ENCODE measurements at regions not wholly inside any gene's neighbourhood (a gene's known extent, or its start where the extent isn't known, plus 50 kb on each side); places are given as distances from the start of the nearest gene placed in this dataset.
"Not testable (repeated sequence)": the region's sequence is repeated elsewhere in the genome, so short reads cannot be mapped to it uniquely, and the experiment has no call there.

- Histone ChIP-seq H3K9me3 (no peaks in the 10 kb centered on the region), H3K27me3 (peaks cover 0 to 33% (median 0%) of the 10 kb centered on the region in 4 donors), H3K27ac (no peak overlapping the region), H3K4me1 (peaks cover 0 to 8% (median 0%) of the 10 kb centered on the region in 3 donors), H3K4me3 (no peak overlapping the region), H3K36me3 (no peaks in the 10 kb centered on the region)
- DNase-seq, result no peak
- WGBS, 2 donors, result 88 to 95% methylated on average over 2 of the region's 2 CpGs
- intact Hi-C loops (cut with DNase I), result loop anchor here (10.0 kb wide), 1 partner anchor 166 kb away; no protein-coding TSS in a partner anchor
- TF ChIP-seq POLR2A (IDR thresholded peaks at IDR 0.05), result no peak
- TF ChIP-seq CTCF (IDR thresholded peaks at IDR 0.05), result no peak
These were observed 139.5 kb downstream of the ALDH8A1 start for GRCh38 chr6:134810402-134810801.

DNA sequence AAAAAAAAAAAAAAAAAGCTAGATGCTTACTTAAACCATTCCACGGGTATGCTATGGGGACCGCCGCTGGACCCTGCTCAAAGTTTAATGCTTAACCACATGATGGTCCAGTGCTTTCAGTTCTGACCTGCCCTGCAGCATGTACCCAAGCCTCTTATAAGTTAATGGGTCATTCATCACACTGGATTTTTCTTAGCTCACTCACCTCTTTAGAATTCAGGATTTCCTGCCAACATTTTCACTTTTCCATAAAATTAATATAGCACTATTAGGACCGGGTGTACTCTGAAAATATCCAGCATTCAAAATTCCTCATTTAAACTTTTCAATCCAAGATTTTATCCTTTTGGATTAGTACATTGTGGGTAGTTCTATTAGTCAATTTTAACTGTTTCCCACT, 140.8 kb downstream of the ALDH8A1 start:
- WGBS, 2 donors, result 62 to 71% methylated on average over 4 of the region's 4 CpGs
- H3K27ac ChIP-seq, result no peak overlapping the region
- no peak overlapping the region for H3K4me3 ChIP-seq
- no peak for TF ChIP-seq POLR2A (IDR thresholded peaks at IDR 0.05)
- no peak for TF ChIP-seq CTCF (IDR thresholded peaks at IDR 0.05)
- H3K4me1 ChIP-seq, result peaks cover 0 to 6% (median 0%) of the 10 kb centered on the region in 3 donors
- no peaks in the 10 kb centered on the region for H3K36me3 ChIP-seq
- intact Hi-C loops (cut with DNase I), result no loop called here
- peaks cover 0 to 40% (median 0%) of the 10 kb centered on the region in 4 donors for H3K27me3 ChIP-seq
- DNase-seq, result no peak
- H3K9me3 ChIP-seq, result no peaks in the 10 kb centered on the region

- H3K4me1 ChIP-seq, result peaks cover 0 to 4% (median 0%) of the 10 kb centered on the region in 3 donors
- WGBS, 2 donors, result 70 to 72% methylated on average over 5 of the region's 5 CpGs
- H3K27me3 ChIP-seq, result peaks cover 0 to 47% (median 0%) of the 10 kb centered on the region in 4 donors
- H3K4me3 ChIP-seq, result no peak overlapping the region
- no peaks in the 10 kb centered on the region for H3K9me3 ChIP-seq
- DNase-seq, result no peak
- TF ChIP-seq CTCF (IDR thresholded peaks at IDR 0.05) (no peak), POLR2A (IDR thresholded peaks at IDR 0.05) (no peak)
- H3K27ac ChIP-seq, result no peak overlapping the region
- intact Hi-C loops (cut with DNase I), result no loop called here
- H3K36me3 ChIP-seq, result no peaks in the 10 kb centered on the region
These were observed 143.6 kb downstream of the ALDH8A1 start for GRCh38 chr6:134806180-134806798.

- intact Hi-C loops (cut with DNase I), result no loop called here
- TF ChIP-seq CTCF (IDR thresholded peaks at IDR 0.05), result no peak
- no peak for TF ChIP-seq POLR2A (IDR thresholded peaks at IDR 0.05)
- Histone ChIP-seq H3K4me3 (no peak overlapping the region), H3K27me3 (peaks cover 0 to 52% (median 0%) of the 10 kb centered on the region in 4 donors), H3K4me1 (peaks cover 0 to 9% (median 0%) of the 10 kb centered on the region in 3 donors), H3K27ac (no peak overlapping the region), H3K9me3 (no peaks in the 10 kb centered on the region), H3K36me3 (no peaks in the 10 kb centered on the region)
- DNase-seq, result no peak
- 69 to 86% methylated on average over 6 of the region's 6 CpGs for WGBS, 2 donors
These were observed 144.7 kb downstream of the ALDH8A1 start for GRCh38 chr6:134805168-134805567.

- intact Hi-C loops (cut with DNase I); DNase-seq; H3K27ac ChIP-seq; H3K4me3 ChIP-seq; H3K36me3 ChIP-seq; H3K4me1 ChIP-seq; H3K9me3 ChIP-seq: not testable (repeated sequence)
- WGBS, 2 donors, result 88 to 89% methylated on average over 9 to 10 of the region's 10 CpGs
- peaks cover 0 to 56% (median 0%) of the 10 kb centered on the region in 4 donors for H3K27me3 ChIP-seq
These were observed 145.6 kb downstream of the ALDH8A1 start for GRCh38 chr6:134804311-134804710.
